ENCODE measurements at regions not wholly inside any gene's neighbourhood (a gene's known extent, or its start where the extent isn't known, plus 50 kb on each side); places are given as distances from the start of the nearest gene placed in this dataset.
"Not testable (repeated sequence)": the region's sequence is repeated elsewhere in the genome, so short reads cannot be mapped to it uniquely, and the experiment has no call there.

- Histone ChIP-seq H3K4me3 (ENCODE audit: low read depth in 1 of 5, low read length in 5 of 5) (no peak overlapping the region), H3K36me3 (ENCODE audit: control insufficient read depth in 5 of 5, insufficient read depth in 5 of 5, low read length in 5 of 5) (no peaks in the 10 kb centered on the region), H3K9ac (ENCODE audit: low read length in 5 of 5) (no peak overlapping the region), H3K27ac (ENCODE audit: low read depth, low read length) (no peak overlapping the region), H3K9me3 (ENCODE audit: control insufficient read depth in 5 of 5, low read length in 5 of 5) (peaks cover 0 to 24% (median 13%) of the 10 kb centered on the region in 5 donors), H3K27me3 (ENCODE audit: control insufficient read depth in 5 of 5, insufficient read depth in 4 of 5, low read length in 5 of 5) (no peaks in the 10 kb centered on the region), H3K4me1 (ENCODE audit: control insufficient read depth in 5 of 5, insufficient read depth in 5 of 5, low read length in 5 of 5) (no peaks in the 10 kb centered on the region)
These were observed 94.6 kb upstream of the SCAF11 start for GRCh38 chr12:46084666-46085631.

GRCh38 chr12:46082490-46083200, 92.3 kb upstream of the SCAF11 start:
- no peaks in the 10 kb centered on the region for H3K4me1 ChIP-seq (ENCODE audit: control insufficient read depth in 5 of 5, insufficient read depth in 5 of 5, low read length in 5 of 5)
- H3K27me3 ChIP-seq (ENCODE audit: control insufficient read depth in 5 of 5, insufficient read depth in 4 of 5, low read length in 5 of 5), result no peaks in the 10 kb centered on the region
- no peaks in the 10 kb centered on the region for H3K36me3 ChIP-seq (ENCODE audit: control insufficient read depth in 5 of 5, insufficient read depth in 5 of 5, low read length in 5 of 5)
- peaks cover 5 to 31% (median 24%) of the 10 kb centered on the region in 5 donors for H3K9me3 ChIP-seq (ENCODE audit: control insufficient read depth in 5 of 5, low read length in 5 of 5)
- H3K27ac ChIP-seq (ENCODE audit: low read depth, low read length), result no peak overlapping the region
- H3K4me3 ChIP-seq (ENCODE audit: low read depth in 1 of 5, low read length in 5 of 5), result no peak overlapping the region
- no peak overlapping the region for H3K9ac ChIP-seq (ENCODE audit: low read length in 5 of 5)

GRCh38 chr12:46073321-46073720, 82.9 kb upstream of the SCAF11 start:
- no peaks in the 10 kb centered on the region for H3K36me3 ChIP-seq (ENCODE audit: control insufficient read depth in 5 of 5, insufficient read depth in 5 of 5, low read length in 5 of 5)
- no peak overlapping the region for H3K4me3 ChIP-seq (ENCODE audit: low read depth in 1 of 5, low read length in 5 of 5)
- H3K27me3 ChIP-seq (ENCODE audit: control insufficient read depth in 5 of 5, insufficient read depth in 4 of 5, low read length in 5 of 5), result no peaks in the 10 kb centered on the region
- peaks cover 4 to 7% (median 5%) of the 10 kb centered on the region in 5 donors for H3K9me3 ChIP-seq (ENCODE audit: control insufficient read depth in 5 of 5, low read length in 5 of 5)
- H3K9ac ChIP-seq (ENCODE audit: low read length in 5 of 5), result no peak overlapping the region
- no peak overlapping the region for H3K27ac ChIP-seq (ENCODE audit: low read depth, low read length)
- H3K4me1 ChIP-seq (ENCODE audit: control insufficient read depth in 5 of 5, insufficient read depth in 5 of 5, low read length in 5 of 5), result peaks cover 0 to 8% (median 0%) of the 10 kb centered on the region in 5 donors

- Histone ChIP-seq H3K4me1 (ENCODE audit: control insufficient read depth in 5 of 5, insufficient read depth in 5 of 5, low read length in 5 of 5) (peaks cover 0 to 8% (median 0%) of the 10 kb centered on the region in 5 donors), H3K36me3 (ENCODE audit: control insufficient read depth in 5 of 5, insufficient read depth in 5 of 5, low read length in 5 of 5) (no peaks in the 10 kb centered on the region), H3K9ac (ENCODE audit: low read length in 5 of 5) (no peak overlapping the region), H3K4me3 (ENCODE audit: low read depth in 1 of 5, low read length in 5 of 5) (no peak overlapping the region), H3K27me3 (ENCODE audit: control insufficient read depth in 5 of 5, insufficient read depth in 4 of 5, low read length in 5 of 5) (no peaks in the 10 kb centered on the region), H3K9me3 (ENCODE audit: control insufficient read depth in 5 of 5, low read length in 5 of 5) (no peaks in the 10 kb centered on the region), H3K27ac (ENCODE audit: low read depth, low read length) (no peak overlapping the region)
These were observed 81.6 kb upstream of the SCAF11 start for GRCh38 chr12:46071769-46072624.

- Histone ChIP-seq H3K4me1 (ENCODE audit: control insufficient read depth in 5 of 5, insufficient read depth in 5 of 5, low read length in 5 of 5) (peaks cover 0 to 8% (median 0%) of the 10 kb centered on the region in 5 donors), H3K9me3 (ENCODE audit: control insufficient read depth in 5 of 5, low read length in 5 of 5) (no peaks in the 10 kb centered on the region), H3K4me3 (ENCODE audit: low read depth in 1 of 5, low read length in 5 of 5) (no peak overlapping the region), H3K36me3 (ENCODE audit: control insufficient read depth in 5 of 5, insufficient read depth in 5 of 5, low read length in 5 of 5) (no peaks in the 10 kb centered on the region), H3K27me3 (ENCODE audit: control insufficient read depth in 5 of 5, insufficient read depth in 4 of 5, low read length in 5 of 5) (no peaks in the 10 kb centered on the region), H3K27ac (ENCODE audit: low read depth, low read length) (no peak overlapping the region), H3K9ac (ENCODE audit: low read length in 5 of 5) (no peak overlapping the region)
These were observed 81.0 kb upstream of the SCAF11 start for GRCh38 chr12:46071335-46071734.

GRCh38 chr12:46067094-46067493, 76.7 kb upstream of the SCAF11 start:
- Histone ChIP-seq H3K27me3 (ENCODE audit: control insufficient read depth in 5 of 5, insufficient read depth in 4 of 5, low read length in 5 of 5) (no peaks in the 10 kb centered on the region), H3K27ac (ENCODE audit: low read depth, low read length) (no peak overlapping the region), H3K9me3 (ENCODE audit: control insufficient read depth in 5 of 5, low read length in 5 of 5) (no peaks in the 10 kb centered on the region), H3K4me1 (ENCODE audit: control insufficient read depth in 5 of 5, insufficient read depth in 5 of 5, low read length in 5 of 5) (peaks cover 0 to 3% (median 0%) of the 10 kb centered on the region in 5 donors), H3K9ac (ENCODE audit: low read length in 5 of 5) (no peak overlapping the region), H3K36me3 (ENCODE audit: control insufficient read depth in 5 of 5, insufficient read depth in 5 of 5, low read length in 5 of 5) (no peaks in the 10 kb centered on the region), H3K4me3 (ENCODE audit: low read depth in 1 of 5, low read length in 5 of 5) (no peak overlapping the region)

- Histone ChIP-seq H3K9me3 (ENCODE audit: control insufficient read depth in 5 of 5, low read length in 5 of 5) (peaks cover 0 to 7% (median 0%) of the 10 kb centered on the region in 5 donors), H3K4me1 (ENCODE audit: control insufficient read depth in 5 of 5, insufficient read depth in 5 of 5, low read length in 5 of 5) (no peaks in the 10 kb centered on the region), H3K9ac (ENCODE audit: low read length in 5 of 5) (no peak overlapping the region), H3K36me3 (ENCODE audit: control insufficient read depth in 5 of 5, insufficient read depth in 5 of 5, low read length in 5 of 5) (no peaks in the 10 kb centered on the region), H3K27ac (ENCODE audit: low read depth, low read length) (no peak overlapping the region), H3K27me3 (ENCODE audit: control insufficient read depth in 5 of 5, insufficient read depth in 4 of 5, low read length in 5 of 5) (no peaks in the 10 kb centered on the region), H3K4me3 (ENCODE audit: low read depth in 1 of 5, low read length in 5 of 5) (no peak overlapping the region)
These were observed 75.2 kb upstream of the SCAF11 start for GRCh38 chr12:46065412-46066166.

- Histone ChIP-seq H3K4me1 (ENCODE audit: control insufficient read depth in 5 of 5, insufficient read depth in 5 of 5, low read length in 5 of 5) (no peaks in the 10 kb centered on the region), H3K9ac (ENCODE audit: low read length in 5 of 5) (no peak overlapping the region), H3K36me3 (ENCODE audit: control insufficient read depth in 5 of 5, insufficient read depth in 5 of 5, low read length in 5 of 5) (no peaks in the 10 kb centered on the region), H3K27ac (ENCODE audit: low read depth, low read length) (no peak overlapping the region), H3K9me3 (ENCODE audit: control insufficient read depth in 5 of 5, low read length in 5 of 5) (peaks cover 0 to 13% (median 0%) of the 10 kb centered on the region in 5 donors), H3K27me3 (ENCODE audit: control insufficient read depth in 5 of 5, insufficient read depth in 4 of 5, low read length in 5 of 5) (no peaks in the 10 kb centered on the region), H3K4me3 (ENCODE audit: low read depth in 1 of 5, low read length in 5 of 5) (no peak overlapping the region)
These were observed 74.2 kb upstream of the SCAF11 start for GRCh38 chr12:46064548-46064947.

- H3K27me3 ChIP-seq (ENCODE audit: control insufficient read depth in 5 of 5, insufficient read depth in 4 of 5, low read length in 5 of 5); H3K4me1 ChIP-seq (ENCODE audit: control insufficient read depth in 5 of 5, insufficient read depth in 5 of 5, low read length in 5 of 5); H3K27ac ChIP-seq (ENCODE audit: low read depth, low read length); H3K4me3 ChIP-seq (ENCODE audit: low read depth in 1 of 5, low read length in 5 of 5); H3K9ac ChIP-seq (ENCODE audit: low read length in 5 of 5); H3K36me3 ChIP-seq (ENCODE audit: control insufficient read depth in 5 of 5, insufficient read depth in 5 of 5, low read length in 5 of 5): not testable (repeated sequence)
- peaks cover 0 to 24% (median 11%) of the 10 kb centered on the region in 5 donors for H3K9me3 ChIP-seq (ENCODE audit: control insufficient read depth in 5 of 5, low read length in 5 of 5)
These were observed 68.3 kb upstream of the SCAF11 start for GRCh38 chr12:46058697-46059096.
